ENCODE measurements at regions not wholly inside any gene's neighbourhood (a gene's known extent, or its start where the extent isn't known, plus 50 kb on each side); places are given as distances from the start of the nearest gene placed in this dataset.

DNA sequence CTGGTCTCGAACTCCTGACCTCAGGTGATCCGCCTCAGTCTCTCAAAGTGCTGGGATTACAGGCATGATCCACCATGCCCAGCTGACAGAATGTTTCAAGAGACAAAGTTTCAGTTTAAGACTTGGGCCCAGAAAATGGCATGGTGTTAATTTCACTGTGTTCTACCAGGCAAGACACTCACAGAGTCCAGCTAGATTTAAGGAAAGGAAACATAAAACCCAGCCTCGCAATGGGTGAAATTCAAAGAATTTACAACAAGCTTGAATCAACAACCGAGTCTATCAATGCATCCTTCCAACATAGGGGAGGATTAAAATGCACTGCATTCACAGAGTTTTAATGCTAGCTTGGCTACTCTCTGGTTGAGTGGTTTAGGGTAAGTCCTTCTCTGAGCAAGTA, 764.0 kb downstream of the XPNPEP1 start:
- ChIA-PET POLR2A (no interaction called here), CTCF (no interaction called here)
- Histone ChIP-seq H3K27ac (no peak overlapping the region), H3K4me1 (no peaks in the 10 kb centered on the region), H3K4me3 (no peak overlapping the region), H3K4me2 (no peak overlapping the region), H3K9me3 (no peaks in the 10 kb centered on the region)
- no peak for ATAC-seq
- TF ChIP-seq RFX5 (IDR thresholded peaks at IDR 0.05) (no peak), ZNF302 (CRISPR knock-in tag; IDR thresholded peaks at IDR 0.05) (no peak), HOXB13 (CRISPR knock-in tag; IDR thresholded peaks at IDR 0.05; ENCODE audit: low read depth) (no peak), HEYL (CRISPR knock-in tag; IDR thresholded peaks at IDR 0.05) (no peak), GATA3 (IDR thresholded peaks at IDR 0.05; ENCODE audit: borderline replicate concordance) (no peak), KDM5A (IDR thresholded peaks at IDR 0.05) (no peak), ZSCAN20 (CRISPR knock-in tag; IDR thresholded peaks at IDR 0.05) (no peak), EHMT2 (IDR thresholded peaks at IDR 0.05; ENCODE audit: low read depth) (no peak), ZC3H11A (IDR thresholded peaks at IDR 0.05) (no peak), CBX2 (IDR thresholded peaks at IDR 0.05; ENCODE audit: borderline replicate concordance, low read depth) (no peak), RNF2 (IDR thresholded peaks at IDR 0.05; ENCODE audit: borderline replicate concordance, low read depth) (no peak), HOXB5 (CRISPR knock-in tag; IDR thresholded peaks at IDR 0.05) (no peak), JUNB (IDR thresholded peaks at IDR 0.05) (no peak), BHLHE40 (IDR thresholded peaks at IDR 0.05; ENCODE audit: low read depth, low read length) (no peak), POLR2A (IDR thresholded peaks at IDR 0.05; ENCODE audit: low read length) (no peak), KDM1A (IDR thresholded peaks at IDR 0.05; ENCODE audit: low read depth) (no peak)
- TF ChIP-seq, protein P1, sequence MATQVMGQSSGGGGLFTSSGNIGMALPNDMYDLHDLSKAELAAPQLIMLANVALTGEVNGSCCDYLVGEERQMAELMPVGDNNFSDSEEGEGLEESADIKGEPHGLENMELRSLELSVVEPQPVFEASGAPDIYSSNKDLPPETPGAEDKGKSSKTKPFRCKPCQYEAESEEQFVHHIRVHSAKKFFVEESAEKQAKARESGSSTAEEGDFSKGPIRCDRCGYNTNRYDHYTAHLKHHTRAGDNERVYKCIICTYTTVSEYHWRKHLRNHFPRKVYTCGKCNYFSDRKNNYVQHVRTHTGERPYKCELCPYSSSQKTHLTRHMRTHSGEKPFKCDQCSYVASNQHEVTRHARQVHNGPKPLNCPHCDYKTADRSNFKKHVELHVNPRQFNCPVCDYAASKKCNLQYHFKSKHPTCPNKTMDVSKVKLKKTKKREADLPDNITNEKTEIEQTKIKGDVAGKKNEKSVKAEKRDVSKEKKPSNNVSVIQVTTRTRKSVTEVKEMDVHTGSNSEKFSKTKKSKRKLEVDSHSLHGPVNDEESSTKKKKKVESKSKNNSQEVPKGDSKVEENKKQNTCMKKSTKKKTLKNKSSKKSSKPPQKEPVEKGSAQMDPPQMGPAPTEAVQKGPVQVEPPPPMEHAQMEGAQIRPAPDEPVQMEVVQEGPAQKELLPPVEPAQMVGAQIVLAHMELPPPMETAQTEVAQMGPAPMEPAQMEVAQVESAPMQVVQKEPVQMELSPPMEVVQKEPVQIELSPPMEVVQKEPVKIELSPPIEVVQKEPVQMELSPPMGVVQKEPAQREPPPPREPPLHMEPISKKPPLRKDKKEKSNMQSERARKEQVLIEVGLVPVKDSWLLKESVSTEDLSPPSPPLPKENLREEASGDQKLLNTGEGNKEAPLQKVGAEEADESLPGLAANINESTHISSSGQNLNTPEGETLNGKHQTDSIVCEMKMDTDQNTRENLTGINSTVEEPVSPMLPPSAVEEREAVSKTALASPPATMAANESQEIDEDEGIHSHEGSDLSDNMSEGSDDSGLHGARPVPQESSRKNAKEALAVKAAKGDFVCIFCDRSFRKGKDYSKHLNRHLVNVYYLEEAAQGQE (IDR thresholded peaks at IDR 0.05) = no peak
- TF ChIP-seq, protein P2, sequence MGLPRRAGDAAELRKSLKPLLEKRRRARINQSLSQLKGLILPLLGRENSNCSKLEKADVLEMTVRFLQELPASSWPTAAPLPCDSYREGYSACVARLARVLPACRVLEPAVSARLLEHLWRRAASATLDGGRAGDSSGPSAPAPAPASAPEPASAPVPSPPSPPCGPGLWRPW (IDR thresholded peaks at IDR 0.05) = no peak
- TF ChIP-seq, protein P3, sequence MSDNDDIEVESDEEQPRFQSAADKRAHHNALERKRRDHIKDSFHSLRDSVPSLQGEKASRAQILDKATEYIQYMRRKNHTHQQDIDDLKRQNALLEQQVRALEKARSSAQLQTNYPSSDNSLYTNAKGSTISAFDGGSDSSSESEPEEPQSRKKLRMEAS (IDR thresholded peaks at IDR 0.05) = no peak
- DNase-seq (ENCODE audit: low read depth in 1 of 2, low spot score in 1 of 2) = no peak
- WGBS (ENCODE audit: missing lambda C conversion rate) = 14% methylated on average over 4 of the region's 4 CpGs
- FAIRE-seq = no peak

DNA sequence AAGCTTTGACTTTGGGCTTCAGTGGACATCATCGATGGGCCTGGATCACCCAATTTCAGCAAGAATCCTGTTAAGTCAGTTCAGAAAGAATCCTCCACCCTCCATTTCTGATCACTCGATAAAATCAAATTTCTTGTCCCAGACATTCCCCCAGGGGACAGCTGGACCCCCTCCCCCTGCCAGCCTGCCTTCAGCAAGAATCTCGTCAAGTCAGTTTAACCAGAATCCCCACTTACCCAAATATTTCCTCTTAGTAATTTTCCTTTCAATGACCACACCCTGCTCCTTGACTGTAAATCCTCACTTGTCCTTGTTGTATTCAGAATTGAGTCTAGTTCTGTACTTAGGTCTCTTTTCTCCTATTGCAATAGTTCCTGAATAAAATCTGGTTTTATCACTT, 766.9 kb downstream of the XPNPEP1 start:
- Histone ChIP-seq H3K9me3 (no peaks in the 10 kb centered on the region; the same call in 2 of the 3 replicates), H3K4me1 (no peaks in the 10 kb centered on the region), H3K4me2 (no peak overlapping the region), H3K27ac (no peak overlapping the region), H3K4me3 (no peak overlapping the region)
- TF ChIP-seq, protein P4, sequence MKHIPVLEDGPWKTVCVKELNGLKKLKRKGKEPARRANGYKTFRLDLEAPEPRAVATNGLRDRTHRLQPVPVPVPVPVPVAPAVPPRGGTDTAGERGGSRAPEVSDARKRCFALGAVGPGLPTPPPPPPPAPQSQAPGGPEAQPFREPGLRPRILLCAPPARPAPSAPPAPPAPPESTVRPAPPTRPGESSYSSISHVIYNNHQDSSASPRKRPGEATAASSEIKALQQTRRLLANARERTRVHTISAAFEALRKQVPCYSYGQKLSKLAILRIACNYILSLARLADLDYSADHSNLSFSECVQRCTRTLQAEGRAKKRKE (CRISPR knock-in tag; IDR thresholded peaks at IDR 0.05; ENCODE audit: low read depth) = no peak
- no peak for TF ChIP-seq ZSCAN20 (CRISPR knock-in tag; IDR thresholded peaks at IDR 0.05)
- no peak for TF ChIP-seq NPAS2 (CRISPR knock-in tag; IDR thresholded peaks at IDR 0.05; ENCODE audit: borderline replicate concordance)
- TF ChIP-seq FOXS1 (CRISPR knock-in tag; IDR thresholded peaks at IDR 0.05) = no peak
- TF ChIP-seq CHD2 (IDR thresholded peaks at IDR 0.05; ENCODE audit: low read length, partially characterized antibody) = no peak
- TF ChIP-seq, protein P5, sequence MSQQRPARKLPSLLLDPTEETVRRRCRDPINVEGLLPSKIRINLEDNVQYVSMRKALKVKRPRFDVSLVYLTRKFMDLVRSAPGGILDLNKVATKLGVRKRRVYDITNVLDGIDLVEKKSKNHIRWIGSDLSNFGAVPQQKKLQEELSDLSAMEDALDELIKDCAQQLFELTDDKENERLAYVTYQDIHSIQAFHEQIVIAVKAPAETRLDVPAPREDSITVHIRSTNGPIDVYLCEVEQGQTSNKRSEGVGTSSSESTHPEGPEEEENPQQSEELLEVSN (IDR thresholded peaks at IDR 0.05; ENCODE audit: borderline replicate concordance, low read depth) = no peak
- no peak for TF ChIP-seq ESRRA (IDR thresholded peaks at IDR 0.05; ENCODE audit: borderline replicate concordance, low read length)
- TF ChIP-seq ZFP36 (IDR thresholded peaks at IDR 0.05; ENCODE audit: borderline replicate concordance, partially characterized antibody) = no peak
- no peak for TF ChIP-seq NR3C1 (IDR thresholded peaks at IDR 0.05)
- TF ChIP-seq MAZ (IDR thresholded peaks at IDR 0.05; ENCODE audit: borderline replicate concordance, low read depth, low read length) = no peak
- no peak for TF ChIP-seq HOXA7 (CRISPR knock-in tag; IDR thresholded peaks at IDR 0.05)
- no peak for TF ChIP-seq TFCP2L1 (CRISPR knock-in tag; IDR thresholded peaks at IDR 0.05)
- TF ChIP-seq, protein P6, sequence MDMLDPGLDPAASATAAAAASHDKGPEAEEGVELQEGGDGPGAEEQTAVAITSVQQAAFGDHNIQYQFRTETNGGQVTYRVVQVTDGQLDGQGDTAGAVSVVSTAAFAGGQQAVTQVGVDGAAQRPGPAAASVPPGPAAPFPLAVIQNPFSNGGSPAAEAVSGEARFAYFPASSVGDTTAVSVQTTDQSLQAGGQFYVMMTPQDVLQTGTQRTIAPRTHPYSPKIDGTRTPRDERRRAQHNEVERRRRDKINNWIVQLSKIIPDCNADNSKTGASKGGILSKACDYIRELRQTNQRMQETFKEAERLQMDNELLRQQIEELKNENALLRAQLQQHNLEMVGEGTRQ (IDR thresholded peaks at IDR 0.05) = no peak
- WGBS (ENCODE audit: missing lambda C conversion rate) = 3% methylated on average over 3 of the region's 3 CpGs
- ATAC-seq = no peak
- no peak for DNase-seq (ENCODE audit: low read depth in 1 of 2, low spot score in 1 of 2)
- ChIA-PET CTCF (no interaction called here), POLR2A (no interaction called here)
- FAIRE-seq = no peak
